ENCODE measurements at regions not wholly inside any gene's neighbourhood (a gene's known extent, or its start where the extent isn't known, plus 50 kb on each side); places are given as distances from the start of the nearest gene placed in this dataset.

GRCh38 chr4:189036906-189037305 lies 897.7 kb downstream of the TRIML1 start:
- Histone ChIP-seq H3K79me1 (ENCODE audit: low read depth in 1 of 2, low read length in 2 of 2) (no peaks in the 10 kb centered on the region), H2BK15ac (ENCODE audit: low read depth, low read length) (no peak overlapping the region), H2BK5ac (ENCODE audit: low read depth, low read length, poor library complexity, severe bottlenecking) (no peak overlapping the region), H3K4me3 (ENCODE audit: insufficient read depth, low read depth, low read length) (no peak overlapping the region), H3K9ac (ENCODE audit: low read depth, low read length) (no peak overlapping the region), H2AFZ (replicated peaks; ENCODE audit: low read length, poor library complexity) (no peak overlapping the region), H3K27ac (ENCODE audit: insufficient read depth, low read length) (no peak overlapping the region), H3K56ac (ENCODE audit: extremely low read depth, insufficient read depth, low read length) (no peak overlapping the region), H3K4me1 (ENCODE audit: control insufficient read depth, insufficient read depth, low read length) (peaks cover 2% of the 10 kb centered on the region; the same call in 1 of the 2 replicates), H4K8ac (ENCODE audit: low read depth in 2 of 2, low read length in 2 of 2) (peak overlapping the region in 1 of 2 experiments; percentile 20; a peak in 1 of 4 replicates), H3K23ac (ENCODE audit: low read depth, low read length) (no peak overlapping the region), H4K20me1 (ENCODE audit: insufficient read depth, low read length) (no peaks in the 10 kb centered on the region), H2AK9ac (replicated peaks; ENCODE audit: low read depth, low read length, poor library complexity) (no peak overlapping the region), H2BK20ac (ENCODE audit: low read depth, low read length) (no peak overlapping the region), H4K91ac (ENCODE audit: insufficient read depth, low read depth, low read length) (no peak overlapping the region), H3K4me2 (ENCODE audit: low read depth, low read length) (no peak overlapping the region), H3K14ac (replicated peaks; ENCODE audit: low read depth, low read length) (0 out of 2 replicates have a peak overlapping the region, but pooled peaks have one; percentile 9), H3K9me1 (ENCODE audit: insufficient read depth, low read length) (no peaks in the 10 kb centered on the region), H3K9me3 (ENCODE audit: control insufficient read depth, insufficient read depth, low read length) (no peaks in the 10 kb centered on the region), H4K5ac (ENCODE audit: low read depth, low read length) (no peak overlapping the region), H3K4ac (ENCODE audit: low read depth, low read length) (peak overlapping the region; percentile 24; the same call in 1 of the 2 replicates), H3K18ac (ENCODE audit: low read depth, low read length) (no peak overlapping the region), H2AK5ac (ENCODE audit: low read depth, low read length) (peak overlapping the region; percentile 43; the same call in 1 of the 2 replicates), H3K36me3 (ENCODE audit: control insufficient read depth, insufficient read depth, low read length) (no peaks in the 10 kb centered on the region), H3K27me3 (ENCODE audit: control insufficient read depth, insufficient read depth, low read length) (no peaks in the 10 kb centered on the region), H2BK120ac (ENCODE audit: low read depth, low read length) (no peak overlapping the region; the same call in 1 of the 2 replicates)
- BruUV-seq (replicated peaks): no TSS peak
- in situ Hi-C loops (cut with MboI; ENCODE audit: low sequenced_read_pairs) (no loop called here), dilution Hi-C loops (cut with HindIII; ENCODE audit: low sequenced_read_pairs, unreplicated experiment) (no loop called here), intact Hi-C loops (cut with micrococcal nuclease) (no loop called here)
- DNase-seq: no peak
- WGBS, 2 experiments (ENCODE audit: extremely low coverage in 2 of 2, insufficient read length in 1 of 2): no CpG with 5 or more reads among the region's 6 CpGs
- no peak for ATAC-seq (ENCODE audit: low read depth)
- ChIA-PET CTCF (no interaction called here), POLR2A (ENCODE audit: unreplicated experiment) (no interaction called here)
- no peak for TF ChIP-seq RAD21 (IDR thresholded peaks at IDR 0.05; ENCODE audit: low read length)
- no peak for TF ChIP-seq SMC3 (IDR thresholded peaks at IDR 0.05; ENCODE audit: low read depth, low read length)
- TF ChIP-seq ELK1 (IDR thresholded peaks at IDR 0.05; ENCODE audit: borderline replicate concordance, low read depth, low read length): no peak

Data from IMR-90 (cell line).